Jurkat, Clone E6-1 (cell line): ENCODE measurements at regions not wholly inside any gene's neighbourhood (a gene's known extent, or its start where the extent isn't known, plus 50 kb on each side); places are given as distances from the start of the nearest gene placed in this dataset.
"Not testable (repeated sequence)": the region's sequence is repeated elsewhere in the genome, so short reads cannot be mapped to it uniquely, and the experiment has no call there.

Experiments
- DNase-seq: peaks from one replicate; pipeline ENCODE4 v3.0.0-alpha.2; 2011; ENCODE audit warnings: low read depth, low spot score
- H3K4me3 ChIP-seq: 2 replicates; pipeline ENCODE4 v1.5.1; 2011; ENCODE audit warnings: mild to moderate bottlenecking, low read length, control low read depth, moderate library complexity

- no peak overlapping the region for H3K4me3 ChIP-seq
- no peak for DNase-seq
These were observed 54.0 kb downstream of the MAP10 start for GRCh38 chr1:232859216-232859615.

DNA sequence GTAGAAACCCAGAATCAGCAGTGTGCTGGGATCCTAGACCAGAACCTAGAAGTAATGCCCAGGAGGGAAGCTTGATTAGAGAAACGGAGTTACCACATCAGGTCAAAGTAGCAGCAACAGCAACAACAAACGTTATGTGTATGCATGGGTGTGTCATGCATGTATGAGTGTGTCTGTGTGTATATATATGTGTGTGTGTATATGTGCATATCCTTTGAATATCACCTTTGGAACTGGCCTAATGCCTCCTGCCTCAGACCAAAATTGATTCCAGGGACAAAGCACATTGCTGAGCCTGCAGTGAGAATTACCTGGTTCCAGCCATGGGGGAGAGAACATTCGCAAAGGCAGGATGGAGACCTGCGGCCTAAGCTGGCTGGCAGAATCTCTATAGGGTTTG lies 55.9 kb downstream of the MAP10 start:
- no peak for DNase-seq
- no peak overlapping the region for H3K4me3 ChIP-seq

DNA sequence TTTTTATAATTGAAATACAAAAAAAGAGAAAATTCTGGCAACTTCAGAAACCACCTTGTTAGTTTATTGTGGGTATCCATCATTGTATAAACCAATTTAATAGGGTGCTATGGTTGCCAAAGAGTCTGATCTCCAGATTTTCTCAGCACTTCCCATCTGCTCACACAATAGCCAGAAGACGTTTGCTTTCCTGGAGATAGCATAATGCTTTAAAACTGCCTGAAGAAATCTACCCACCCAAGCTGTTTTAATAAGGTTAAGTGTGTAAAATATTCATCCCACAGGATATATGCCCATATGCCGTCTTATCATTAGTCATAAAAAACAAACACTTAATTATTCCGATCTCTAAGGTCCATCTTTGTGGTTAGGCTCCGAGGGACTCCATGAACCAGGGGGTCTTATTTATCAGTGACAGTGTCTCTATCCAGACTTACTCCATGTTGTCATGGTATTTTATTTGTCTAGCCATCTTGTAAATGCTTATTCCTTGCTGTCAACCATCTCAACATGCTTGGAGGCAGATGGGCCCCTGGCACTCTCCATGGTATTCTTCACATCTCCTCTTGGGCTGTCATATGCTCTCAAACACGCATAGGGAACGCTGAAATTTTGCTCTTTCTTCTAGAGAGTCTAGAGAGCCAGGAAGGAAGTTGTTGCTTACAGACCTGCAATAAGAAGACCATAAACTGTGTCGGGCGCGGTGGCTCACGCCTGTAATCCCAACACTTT lies 58.5 kb downstream of the MAP10 start:
- no peak overlapping the region for H3K4me3 ChIP-seq
- DNase-seq, result no peak

GRCh38 chr1:232865102-232865931 lies 60.1 kb downstream of the MAP10 start:
- no peak overlapping the region for H3K4me3 ChIP-seq
- peak; percentile 27 for DNase-seq

DNA sequence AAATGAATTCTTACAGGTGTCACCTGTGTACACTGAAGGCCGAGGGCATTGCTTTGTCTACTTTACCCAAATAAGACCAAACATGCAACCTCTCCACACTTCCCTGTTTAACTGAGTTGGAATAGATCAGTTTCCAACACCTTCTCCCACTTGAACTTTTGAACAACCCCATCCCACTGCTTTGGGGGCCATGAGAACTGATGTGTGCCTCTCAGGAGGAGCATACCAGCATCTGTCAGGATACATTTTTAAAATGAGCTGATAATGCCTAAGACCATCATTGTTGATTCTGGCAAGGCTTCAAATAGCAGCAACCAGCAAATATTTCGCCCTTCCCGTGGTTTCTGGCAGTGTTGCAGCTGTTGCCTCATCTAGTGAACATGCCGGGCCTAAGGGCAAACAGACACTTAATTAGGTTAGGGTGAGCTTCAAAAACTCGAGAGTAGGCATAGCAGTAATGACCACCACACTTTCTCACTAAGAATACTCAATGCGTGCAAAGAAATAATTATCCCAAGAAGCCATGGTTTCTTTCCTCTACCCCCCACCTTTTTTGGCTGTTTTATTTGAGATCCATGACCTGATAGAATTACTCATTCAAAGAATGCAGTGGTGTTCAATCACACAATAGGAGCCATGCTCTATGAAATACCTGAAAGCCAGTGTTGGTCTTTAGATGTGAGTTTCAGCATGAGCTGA lies 63.7 kb downstream of the MAP10 start:
- DNase-seq, result no peak

GRCh38 chr1:232871291-232871969 lies 66.2 kb downstream of the MAP10 start:
- not testable (repeated sequence) for DNase-seq, H3K4me3 ChIP-seq

More for the DNA sequence above, 63.7 kb downstream of the MAP10 start:
- no peak overlapping the region for H3K4me3 ChIP-seq

- no peak overlapping the region for H3K4me3 ChIP-seq
- no peak for DNase-seq
These were observed 67.1 kb downstream of the MAP10 start for GRCh38 chr1:232872284-232872683.

- DNase-seq, result no peak
- no peak overlapping the region for H3K4me3 ChIP-seq
These were observed 67.5 kb downstream of the MAP10 start for GRCh38 chr1:232872738-232873137.

- DNase-seq, result no peak
- no peak overlapping the region for H3K4me3 ChIP-seq
These were observed 68.2 kb downstream of the MAP10 start for GRCh38 chr1:232873412-232873811.

DNA sequence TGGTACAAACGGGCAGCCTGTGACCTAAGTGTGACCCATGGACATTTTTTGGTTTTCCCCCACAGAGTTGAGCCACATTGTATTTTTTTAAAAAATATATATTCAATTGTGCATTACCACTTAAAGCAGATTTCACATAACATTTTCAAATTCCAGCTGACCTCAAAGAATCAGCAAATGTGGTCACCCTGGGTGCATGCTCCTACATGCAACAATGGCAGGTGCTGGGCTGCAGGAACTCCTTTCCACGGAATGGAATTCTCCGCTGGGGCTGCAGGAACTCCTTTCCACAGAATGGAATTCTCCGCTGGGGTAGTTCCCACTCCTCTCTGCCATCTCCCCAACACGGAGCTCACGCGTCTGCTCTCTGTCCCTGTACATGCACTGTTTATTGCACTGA lies 68.7 kb downstream of the MAP10 start:
- H3K4me3 ChIP-seq, result no peak overlapping the region
- no peak for DNase-seq

GRCh38 chr1:232875536-232875935 lies 70.3 kb downstream of the MAP10 start:
- no peak overlapping the region for H3K4me3 ChIP-seq
- no peak for DNase-seq

DNA sequence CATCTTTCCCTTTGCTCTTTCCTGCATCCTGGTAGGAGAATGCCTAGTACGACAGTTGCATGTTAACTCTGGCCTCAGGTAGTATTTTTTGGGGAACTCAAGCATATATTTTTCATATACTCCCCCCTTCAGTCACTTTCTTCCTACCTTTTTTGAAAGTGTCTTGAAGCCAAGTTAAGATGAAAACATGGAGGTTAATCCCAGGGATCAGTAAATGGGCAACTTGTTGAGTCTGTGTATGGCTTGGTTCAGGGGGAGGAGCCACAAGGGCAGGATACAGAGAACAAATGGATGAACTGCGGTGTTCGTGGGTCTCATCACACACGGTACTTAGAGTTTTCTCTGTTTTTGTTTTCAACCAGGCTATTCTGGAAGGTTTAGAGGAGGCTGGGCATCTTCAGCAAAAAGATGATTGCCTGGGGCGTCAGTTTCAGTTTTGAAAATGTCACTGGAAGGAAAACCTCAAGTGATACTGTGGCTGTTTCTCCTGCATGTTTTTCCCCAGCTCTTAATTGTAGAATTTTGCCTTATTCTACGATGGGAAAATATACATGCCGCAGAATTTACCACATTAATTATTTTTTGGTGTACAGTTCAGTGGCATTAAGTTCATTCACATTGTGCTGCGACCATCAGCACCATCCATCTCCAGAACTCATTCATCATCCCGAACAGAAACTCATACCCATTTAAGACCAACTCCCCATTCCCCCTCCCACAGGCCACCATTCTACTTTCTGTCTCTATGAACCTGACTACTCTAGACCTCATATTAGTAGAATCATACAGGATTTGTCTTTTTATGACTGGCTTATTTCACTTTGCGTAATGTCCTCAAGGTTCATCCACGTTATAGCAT lies 71.5 kb downstream of the MAP10 start:
- H3K4me3 ChIP-seq, result no peak overlapping the region
- DNase-seq, result no peak

- H3K4me3 ChIP-seq, result no peak overlapping the region
- no peak for DNase-seq
These were observed 72.3 kb downstream of the MAP10 start for GRCh38 chr1:232877365-232878028.

GRCh38 chr1:232878086-232878485 lies 72.3 kb upstream of the NTPCR start:
- no peak for DNase-seq

DNA sequence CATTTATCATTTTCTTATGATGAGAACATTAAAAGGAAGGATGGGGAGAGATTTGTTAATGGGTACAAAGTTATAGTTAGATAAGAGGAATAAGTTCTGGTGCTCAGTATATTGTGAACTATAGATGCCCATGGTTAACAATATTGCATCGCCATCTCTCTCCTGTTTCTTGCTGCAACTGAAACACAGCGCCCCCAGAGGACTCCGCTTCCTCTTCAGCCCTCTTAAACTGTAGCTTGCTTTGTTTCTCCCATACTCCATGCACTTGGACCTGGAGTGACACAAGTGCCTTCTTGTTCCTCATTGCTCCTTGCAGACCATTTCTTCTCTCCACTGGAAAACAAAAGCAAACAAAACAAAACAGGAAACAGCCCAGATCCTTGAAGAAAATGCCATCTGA lies 70.1 kb upstream of the NTPCR start:
- H3K4me3 ChIP-seq, result no peak overlapping the region
- DNase-seq, result no peak

More at GRCh38 chr1:232878086-232878485, 72.3 kb upstream of the NTPCR start:
- H3K4me3 ChIP-seq, result no peak overlapping the region

- no peak overlapping the region for H3K4me3 ChIP-seq
- DNase-seq, result no peak
These were observed 66.3 kb upstream of the NTPCR start for GRCh38 chr1:232883992-232884661.

- H3K4me3 ChIP-seq, result no peak overlapping the region
- DNase-seq, result no peak
These were observed 64.1 kb upstream of the NTPCR start for GRCh38 chr1:232886271-232886670.
